Esophagus muscularis mucosa (tissue), 4 donors: ENCODE measurements at regions not wholly inside any gene's neighbourhood (a gene's known extent, or its start where the extent isn't known, plus 50 kb on each side); places are given as distances from the start of the nearest gene placed in this dataset.

Experiments
- CTCF ChIP-seq, 3 experiments: fragments of 200-600 bp in 2 of 3; fragments of 450-650 bp in 1 of 3; sonication (generic) in 2 of 3; IDR thresholded peaks; one replicate each; pipeline ENCODE4 v1.5.1; 2017 to 2019; ENCODE audit warnings: antibody characterized with exemption in 3 of 3, mild to moderate bottlenecking in 2 of 3, moderate library complexity in 1 of 3
- EP300 ChIP-seq: sonication (generic); formaldehyde crosslinking; IDR thresholded peaks from one replicate; pipeline ENCODE4 v1.6.1; 2017; ENCODE audit warnings: antibody characterized with exemption
- POLR2AphosphoS5 ChIP-seq, 2 donors: sonication (generic); formaldehyde crosslinking; IDR thresholded peaks; one replicate each; pipeline ENCODE4 v1.6.1; 2017; ENCODE audit warnings: antibody characterized with exemption in 2 of 2

- TF ChIP-seq CTCF (IDR thresholded peaks at IDR 0.05): no peak
- TF ChIP-seq EP300: no peak
- no peak for TF ChIP-seq POLR2AphosphoS5 (IDR thresholded peaks at IDR 0.05)
These were observed 475.5 kb downstream of the TSHZ3 start for GRCh38 chr19:30873691-30874090.
